Naive thymus-derived CD4-positive, alpha-beta T cell (primary cell): ENCODE measurements at regions not wholly inside any gene's neighbourhood (a gene's known extent, or its start where the extent isn't known, plus 50 kb on each side); places are given as distances from the start of the nearest gene placed in this dataset.

Source experiments
- ATAC-seq: fragments of 150-1000 bp; cut with Tn5 transposase; 2 replicates; pipeline ENCODE4 v1.10.0; 2021; ENCODE audit warnings: mild to moderate bottlenecking, moderate library complexity
- CTCF ChIA-PET: fragments of 350-600 bp; sonication (Branson Sonifier 250); formaldehyde crosslinking; loops from one replicate; lab custom pipeline; 2021; ENCODE audit warnings: antibody characterized with exemption; lab: Charles Lee
- POLR2A ChIA-PET: fragments of 350-600 bp; sonication (Branson Sonifier 250); formaldehyde crosslinking; loops from one replicate; lab custom pipeline; 2021; ENCODE audit warnings: antibody characterized with exemption, inconsistent platforms; lab: Charles Lee
- DNase-seq, 9 donors: peaks; one replicate each; pipeline versions ENCODE4 v3.0.0 to v3.0.0-alpha.2; 2020 to 2022; ENCODE audit warnings: mixed read lengths in 1 of 9
- H3K27ac ChIP-seq: one replicate; pipeline ENCODE4 v1.7.0; 2013; ENCODE audit warnings: mild to moderate bottlenecking, low read depth, low read length, moderate library complexity
- H3K27me3 ChIP-seq, 2 donors: one replicate each; pipeline ENCODE4 v1.7.0; 2013; ENCODE audit warnings: low read length in 2 of 2, mild to moderate bottlenecking in 2 of 2, moderate library complexity in 2 of 2; ENCODE audit not compliant: control insufficient read depth in 2 of 2, insufficient read depth in 2 of 2
- H3K36me3 ChIP-seq, 3 experiments: 1 replicate in 2 of 3; 2 replicates in 1 of 3; pipeline ENCODE4 v1.7.0; 2013; ENCODE audit warnings: low read length in 3 of 3, mild to moderate bottlenecking in 3 of 3, moderate library complexity in 1 of 3; ENCODE audit not compliant: insufficient read depth in 3 of 3, control insufficient read depth in 2 of 3
- H3K4me1 ChIP-seq, 2 donors: one replicate each; pipeline ENCODE4 v1.7.0; 2013; ENCODE audit warnings: low read length in 2 of 2, mild to moderate bottlenecking in 2 of 2, moderate library complexity in 1 of 2; ENCODE audit not compliant: control insufficient read depth in 2 of 2, insufficient read depth in 2 of 2
- H3K4me3 ChIP-seq: 2 replicates; pipeline ENCODE4 v1.7.0; 2013; ENCODE audit warnings: mild to moderate bottlenecking, low read length
- H3K9me3 ChIP-seq, 3 experiments: 1 replicate in 2 of 3; 2 replicates in 1 of 3; pipeline ENCODE4 v1.7.0; 2013; ENCODE audit warnings: low read length in 3 of 3; ENCODE audit not compliant: control insufficient read depth in 2 of 3
- H3K27ac Mint-ChIP-seq, 9 donors: one replicate each; pipeline ENCODE4 v1.8.0; 2020 to 2022; ENCODE audit warnings: mixed read lengths in 9 of 9, mild to moderate bottlenecking in 8 of 9, moderate library complexity in 5 of 9, inconsistent platforms in 2 of 9
- H3K27me3 Mint-ChIP-seq, 5 donors: one replicate each; pipeline ENCODE4 v1.8.0; 2021 to 2022; ENCODE audit warnings: mixed read lengths in 5 of 5, mild to moderate bottlenecking in 1 of 5
- H3K36me3 Mint-ChIP-seq, 5 donors: one replicate each; pipeline ENCODE4 v1.8.0; 2020 to 2022; ENCODE audit warnings: mixed read lengths in 5 of 5, mild to moderate bottlenecking in 3 of 5, inconsistent platforms in 1 of 5
- H3K4me1 Mint-ChIP-seq, 7 donors: one replicate each; pipeline ENCODE4 v1.8.0; 2020 to 2022; ENCODE audit warnings: mixed read lengths in 7 of 7, mild to moderate bottlenecking in 3 of 7, inconsistent platforms in 1 of 7
- H3K4me3 Mint-ChIP-seq, 10 donors: one replicate each; pipeline ENCODE4 v1.8.0; 2020 to 2022; ENCODE audit warnings: mild to moderate bottlenecking in 10 of 10, mixed read lengths in 10 of 10, moderate library complexity in 6 of 10, inconsistent platforms in 2 of 10
- H3K9me3 Mint-ChIP-seq, 11 donors: one replicate each; pipeline ENCODE4 v1.8.0; 2020 to 2022; ENCODE audit warnings: mixed read lengths in 11 of 11, mild to moderate bottlenecking in 4 of 11, inconsistent platforms in 1 of 11, moderate library complexity in 1 of 11
- intact Hi-C, 2 donors: fragments of 100-400 bp; cut with micrococcal nuclease; formaldehyde crosslinking; loops; one replicate each; pipeline ENCODE4 v1.15.1; 2023

GRCh38 chrX:19285857-19286256 is 57.9 kb upstream of the PDHA1 start:
- Histone ChIP-seq H3K9me3 (no peaks in the 10 kb centered on the region), H3K27me3 (no peaks in the 10 kb centered on the region), H3K4me3 (no peak overlapping the region), H3K36me3 (no peaks in the 10 kb centered on the region), H3K4me1 (no peaks in the 10 kb centered on the region), H3K27ac (no peak overlapping the region)
- Mint-ChIP-seq H3K27me3 (peaks cover 0 to 21% (median 18%) of the 10 kb centered on the region in 5 donors), H3K4me1 (no peaks in the 10 kb centered on the region), H3K36me3 (peaks cover 0 to 5% (median 0%) of the 10 kb centered on the region in 5 donors), H3K9me3 (peaks cover 0 to 9% (median 3%) of the 10 kb centered on the region in 11 donors), H3K27ac (no peak overlapping the region), H3K4me3 (no peak overlapping the region)
- ATAC-seq (no peak), DNase-seq (no peak)
- intact Hi-C loops = no loop called here
- ChIA-PET POLR2A (no interaction called here), CTCF (no interaction called here)

DNA sequence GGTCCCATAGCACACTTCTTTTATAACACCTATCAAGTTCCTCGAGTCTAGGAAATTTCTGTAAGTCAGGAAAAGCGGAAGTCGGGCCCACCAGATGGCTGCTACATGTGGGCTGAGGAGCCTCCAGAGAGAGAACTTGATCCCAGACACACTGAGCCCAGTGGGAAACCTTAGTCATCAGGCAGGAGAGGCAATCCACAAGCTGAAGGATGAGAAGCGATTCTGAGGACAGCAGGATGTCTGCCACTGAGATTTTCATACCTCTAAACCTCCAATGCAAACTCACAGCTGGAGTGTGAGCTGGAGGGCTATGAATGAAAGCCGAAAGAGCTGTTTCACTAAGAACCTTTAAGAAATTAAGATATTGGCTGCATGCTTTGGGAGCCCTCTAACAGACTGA is 52.6 kb upstream of the PDHA1 start:
- Histone ChIP-seq H3K4me3 (no peak overlapping the region), H3K36me3 (no peaks in the 10 kb centered on the region), H3K27ac (no peak overlapping the region), H3K4me1 (no peaks in the 10 kb centered on the region), H3K27me3 (no peaks in the 10 kb centered on the region), H3K9me3 (no peaks in the 10 kb centered on the region)
- CTCF ChIA-PET = no interaction called here
- no peak overlapping the region for H3K27ac Mint-ChIP-seq
- no peaks in the 10 kb centered on the region for H3K4me1 Mint-ChIP-seq
- H3K27me3 Mint-ChIP-seq = peaks cover 0 to 20% (median 11%) of the 10 kb centered on the region in 5 donors
- POLR2A ChIA-PET = no interaction called here
- intact Hi-C loops = no loop called here
- DNase-seq = no peak
- no peaks in the 10 kb centered on the region for H3K36me3 Mint-ChIP-seq
- no peak overlapping the region for H3K4me3 Mint-ChIP-seq
- peaks cover 0 to 4% (median 0%) of the 10 kb centered on the region in 11 donors for H3K9me3 Mint-ChIP-seq
- ATAC-seq = no peak

GRCh38 chrX:19293606-19294325 is 50.0 kb upstream of the PDHA1 start:
- H3K27ac ChIP-seq = no peak overlapping the region
- Mint-ChIP-seq H3K27me3 (peaks cover 2 to 14% (median 9%) of the 10 kb centered on the region in 5 donors), H3K9me3 (peaks cover 0 to 3% (median 0%) of the 10 kb centered on the region in 11 donors), H3K4me1 (no peaks in the 10 kb centered on the region), H3K4me3 (no peak overlapping the region), H3K36me3 (no peaks in the 10 kb centered on the region), H3K27ac (no peak overlapping the region)
- no peaks in the 10 kb centered on the region for H3K36me3 ChIP-seq
- H3K4me1 ChIP-seq = no peaks in the 10 kb centered on the region
- DNase-seq (no peak), ATAC-seq (no peak)
- H3K9me3 ChIP-seq = no peaks in the 10 kb centered on the region
- ChIA-PET POLR2A (no interaction called here), CTCF (no interaction called here)
- intact Hi-C loops = no loop called here
- H3K27me3 ChIP-seq = no peaks in the 10 kb centered on the region
- H3K4me3 ChIP-seq = no peak overlapping the region
